ENCODE measurements at regions not wholly inside any gene's neighbourhood (a gene's known extent, or its start where the extent isn't known, plus 50 kb on each side); places are given as distances from the start of the nearest gene placed in this dataset.

DNA sequence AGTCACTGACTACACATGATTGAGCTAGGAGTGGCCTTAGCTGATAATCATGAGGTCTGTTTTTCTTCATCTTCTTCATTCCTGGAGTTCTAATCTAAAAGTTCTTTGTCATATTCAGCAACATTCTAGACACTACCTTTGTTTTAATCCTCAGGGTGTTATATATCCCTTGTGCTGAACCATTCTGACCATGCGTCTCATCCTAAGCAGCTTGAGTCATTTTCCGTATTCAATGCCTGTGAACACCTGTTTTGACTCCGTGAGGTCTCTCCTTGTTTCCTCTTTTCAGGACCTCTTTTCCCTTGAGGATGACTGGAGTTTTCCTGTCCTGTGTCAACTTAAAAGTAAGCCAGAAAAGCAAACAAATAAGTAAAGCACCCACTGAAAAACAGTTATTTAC is 597.9 kb downstream of the GBA3 start:
- ATAC-seq (no peak), DNase-seq (ENCODE audit: low read depth, low spot score) (no peak)
- H3K36me3 ChIP-seq (ENCODE audit: control insufficient read depth, insufficient read depth, low read length), result no peaks in the 10 kb centered on the region
- in situ Hi-C loops (cut with HindIII; ENCODE audit: low pct_unique_long_range_greater_than_20kb, low sequenced_read_pairs) (no loop called here), intact Hi-C loops (cut with micrococcal nuclease; ENCODE audit: unreplicated experiment) (no loop called here)
- POLR2A ChIA-PET, result no interaction called here
- H3K9me3 ChIP-seq (ENCODE audit: control insufficient read depth, insufficient read depth, low read depth, low read length), result no peaks in the 10 kb centered on the region
- H3K4me3 ChIP-seq (ENCODE audit: low read depth in 2 of 2, low read length in 2 of 2), result no peak overlapping the region
- H3K27ac ChIP-seq (ENCODE audit: low read length), result no peak overlapping the region
- TF ChIP-seq SIN3A (IDR thresholded peaks at IDR 0.05; ENCODE audit: borderline replicate concordance, insufficient read depth, low read depth, low read length) (no peak), POLR2AphosphoS5 (IDR thresholded peaks at IDR 0.05; ENCODE audit: low read depth, low read length) (no peak), REST (IDR thresholded peaks at IDR 0.05; ENCODE audit: insufficient read depth in 1 of 2, low read depth in 2 of 2, low read length in 1 of 2) (no peak), CTCF (IDR thresholded peaks at IDR 0.05) (no peak), TCF7L2 (IDR thresholded peaks at IDR 0.05; ENCODE audit: low read depth, low read length) (no peak)
- no TSS peak for BruUV-seq (replicated peaks)
- no peaks in the 10 kb centered on the region for H3K27me3 ChIP-seq (ENCODE audit: control insufficient read depth, insufficient read depth, low read length)
- H3K4me1 ChIP-seq (ENCODE audit: control insufficient read depth, insufficient read depth, low read length), result no peaks in the 10 kb centered on the region
- CTCF ChIA-PET, result no interaction called here

DNA sequence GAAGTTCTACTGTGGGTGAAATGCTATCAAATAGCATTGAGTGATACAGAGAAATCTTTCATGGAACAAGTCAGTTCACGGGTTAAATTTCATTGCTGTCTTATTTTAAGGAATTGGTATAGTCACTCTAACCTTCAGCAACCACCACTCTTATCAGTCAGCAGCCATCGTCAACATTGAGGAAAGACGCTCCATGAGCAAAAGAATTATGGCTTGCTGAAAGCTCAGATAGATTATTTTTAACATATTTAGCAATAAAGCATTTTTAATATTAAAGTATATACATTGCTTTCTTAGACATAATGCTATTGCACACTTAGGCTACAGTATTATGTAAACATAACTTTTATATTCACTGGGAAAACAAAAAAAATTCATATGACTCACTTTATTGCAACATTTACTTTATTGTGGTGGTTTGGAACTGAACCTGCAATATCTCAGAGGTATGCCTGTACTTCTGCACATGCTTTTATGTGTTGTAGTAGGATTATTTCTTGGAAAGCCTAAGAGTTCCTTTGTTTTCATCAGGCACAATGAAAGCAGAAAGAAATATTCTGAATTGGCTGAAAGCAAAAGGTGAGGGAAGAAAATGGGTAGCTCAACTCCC is 586.7 kb downstream of the GBA3 start:
- no TSS peak for BruUV-seq (replicated peaks)
- CTCF ChIA-PET, result no interaction called here
- Histone ChIP-seq H3K4me3 (ENCODE audit: low read depth in 2 of 2, low read length in 2 of 2) (no peak overlapping the region), H3K4me1 (ENCODE audit: control insufficient read depth, insufficient read depth, low read length) (no peaks in the 10 kb centered on the region), H3K27ac (ENCODE audit: low read length) (no peak overlapping the region), H3K36me3 (ENCODE audit: control insufficient read depth, insufficient read depth, low read length) (no peaks in the 10 kb centered on the region), H3K27me3 (ENCODE audit: control insufficient read depth, insufficient read depth, low read length) (no peaks in the 10 kb centered on the region), H3K9me3 (ENCODE audit: control insufficient read depth, insufficient read depth, low read depth, low read length) (no peaks in the 10 kb centered on the region)
- POLR2A ChIA-PET, result no interaction called here
- TF ChIP-seq TCF7L2 (IDR thresholded peaks at IDR 0.05; ENCODE audit: low read depth, low read length) (no peak), SIN3A (IDR thresholded peaks at IDR 0.05; ENCODE audit: borderline replicate concordance, insufficient read depth, low read depth, low read length) (no peak), POLR2AphosphoS5 (IDR thresholded peaks at IDR 0.05; ENCODE audit: low read depth, low read length) (no peak)
- ATAC-seq (no peak), DNase-seq (ENCODE audit: low read depth, low spot score) (no peak)
- intact Hi-C loops (cut with micrococcal nuclease; ENCODE audit: unreplicated experiment) (no loop called here), in situ Hi-C loops (cut with HindIII; ENCODE audit: low pct_unique_long_range_greater_than_20kb, low sequenced_read_pairs) (no loop called here)

GRCh38 chr4:23278845-23279244 is 586.1 kb downstream of the GBA3 start:
- no peak for ATAC-seq
- Histone ChIP-seq H3K4me1 (ENCODE audit: control insufficient read depth, insufficient read depth, low read length) (no peaks in the 10 kb centered on the region), H3K27me3 (ENCODE audit: control insufficient read depth, insufficient read depth, low read length) (no peaks in the 10 kb centered on the region), H3K9me3 (ENCODE audit: control insufficient read depth, insufficient read depth, low read depth, low read length) (no peaks in the 10 kb centered on the region), H3K36me3 (ENCODE audit: control insufficient read depth, insufficient read depth, low read length) (no peaks in the 10 kb centered on the region), H3K4me3 (ENCODE audit: low read depth in 2 of 2, low read length in 2 of 2) (no peak overlapping the region), H3K27ac (ENCODE audit: low read length) (no peak overlapping the region)
- no TSS peak for BruUV-seq (replicated peaks)
- CTCF ChIA-PET, result no interaction called here
- TF ChIP-seq SIN3A (IDR thresholded peaks at IDR 0.05; ENCODE audit: borderline replicate concordance, insufficient read depth, low read depth, low read length) (no peak), REST (IDR thresholded peaks at IDR 0.05; ENCODE audit: insufficient read depth in 1 of 2, low read depth in 2 of 2, low read length in 1 of 2) (no peak), TCF7L2 (IDR thresholded peaks at IDR 0.05; ENCODE audit: low read depth, low read length) (no peak), CTCF (IDR thresholded peaks at IDR 0.05) (no peak), POLR2AphosphoS5 (IDR thresholded peaks at IDR 0.05; ENCODE audit: low read depth, low read length) (no peak)
- in situ Hi-C loops (cut with HindIII; ENCODE audit: low pct_unique_long_range_greater_than_20kb, low sequenced_read_pairs) (no loop called here), intact Hi-C loops (cut with micrococcal nuclease; ENCODE audit: unreplicated experiment) (no loop called here)
- no peak for DNase-seq (ENCODE audit: low read depth, low spot score)
- POLR2A ChIA-PET, result no interaction called here
